MM.1S (cell line): ENCODE measurements at regions not wholly inside any gene's neighbourhood (a gene's known extent, or its start where the extent isn't known, plus 50 kb on each side); places are given as distances from the start of the nearest gene placed in this dataset.

Source experiments
- CTCF ChIP-seq: fragments of 300-600 bp; sonication (generic); IDR thresholded peaks from 2 replicates; pipeline ENCODE4 v1.5.1; 2016; ENCODE audit warnings: antibody characterized with exemption, low read length, mixed read lengths
- EZH2 ChIP-seq: fragments of 300-600 bp; sonication (generic); optimal IDR thresholded peaks from 2 replicates; pipeline ENCODE3; 2017; ENCODE audit warnings: low read depth, mild to moderate bottlenecking, antibody characterized with exemption, low read length, mixed read lengths

GRCh38 chr11:119525180-119525866, 102.4 kb upstream of the THY1 start:
- TF ChIP-seq CTCF: no peak
- TF ChIP-seq EZH2: no peak
